ENCODE measurements at regions not wholly inside any gene's neighbourhood (a gene's known extent, or its start where the extent isn't known, plus 50 kb on each side); places are given as distances from the start of the nearest gene placed in this dataset.

- no peak for FAIRE-seq
- ATAC-seq: no peak
- no peak for DNase-seq
- Histone ChIP-seq H3K4me1 (no peaks in the 10 kb centered on the region), H3K27ac (no peak overlapping the region), H3K36me3 (no peaks in the 10 kb centered on the region), H3K27me3 (no peaks in the 10 kb centered on the region), H3K9me3 (no peaks in the 10 kb centered on the region), H3K4me3 (no peak overlapping the region)
- intact Hi-C loops (cut with DNase I): no loop called here
- TF ChIP-seq, protein P1, sequence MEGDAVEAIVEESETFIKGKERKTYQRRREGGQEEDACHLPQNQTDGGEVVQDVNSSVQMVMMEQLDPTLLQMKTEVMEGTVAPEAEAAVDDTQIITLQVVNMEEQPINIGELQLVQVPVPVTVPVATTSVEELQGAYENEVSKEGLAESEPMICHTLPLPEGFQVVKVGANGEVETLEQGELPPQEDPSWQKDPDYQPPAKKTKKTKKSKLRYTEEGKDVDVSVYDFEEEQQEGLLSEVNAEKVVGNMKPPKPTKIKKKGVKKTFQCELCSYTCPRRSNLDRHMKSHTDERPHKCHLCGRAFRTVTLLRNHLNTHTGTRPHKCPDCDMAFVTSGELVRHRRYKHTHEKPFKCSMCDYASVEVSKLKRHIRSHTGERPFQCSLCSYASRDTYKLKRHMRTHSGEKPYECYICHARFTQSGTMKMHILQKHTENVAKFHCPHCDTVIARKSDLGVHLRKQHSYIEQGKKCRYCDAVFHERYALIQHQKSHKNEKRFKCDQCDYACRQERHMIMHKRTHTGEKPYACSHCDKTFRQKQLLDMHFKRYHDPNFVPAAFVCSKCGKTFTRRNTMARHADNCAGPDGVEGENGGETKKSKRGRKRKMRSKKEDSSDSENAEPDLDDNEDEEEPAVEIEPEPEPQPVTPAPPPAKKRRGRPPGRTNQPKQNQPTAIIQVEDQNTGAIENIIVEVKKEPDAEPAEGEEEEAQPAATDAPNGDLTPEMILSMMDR (IDR thresholded peaks at IDR 0.05): no peak
Observed at GRCh38 chr17:77599699-77600098, 358.8 kb upstream of the TNRC6C start.

- H3K4me3 ChIP-seq: no peak overlapping the region
- H3K4me1 ChIP-seq: no peaks in the 10 kb centered on the region
- DNase-seq: no peak
- no peak for ATAC-seq
- TF ChIP-seq, protein P1 (IDR thresholded peaks at IDR 0.05): no peak
- no peaks in the 10 kb centered on the region for H3K27me3 ChIP-seq
- H3K36me3 ChIP-seq: no peaks in the 10 kb centered on the region
- intact Hi-C loops (cut with DNase I): no loop called here
- WGBS, 2 donors: 79 to 86% methylated on average over 9 of the region's 9 CpGs
- H3K9me3 ChIP-seq: no peaks in the 10 kb centered on the region
- H3K27ac ChIP-seq: no peak overlapping the region
- FAIRE-seq: no peak
Observed at GRCh38 chr17:77600346-77600745, 358.2 kb upstream of the TNRC6C start.

- H3K4me1 ChIP-seq: no peaks in the 10 kb centered on the region
- ATAC-seq (peak in 1 of 4 donors; percentile 34), DNase-seq (peak in 1 of 6 donors; percentile 37), FAIRE-seq (no peak)
- H3K4me3 ChIP-seq: no peak overlapping the region
- no peaks in the 10 kb centered on the region for H3K9me3 ChIP-seq
- intact Hi-C loops (cut with DNase I): no loop called here
- no peaks in the 10 kb centered on the region for H3K27me3 ChIP-seq
- WGBS, 2 donors: 54 to 57% methylated on average over 18 of the region's 18 CpGs
- TF ChIP-seq, protein P1 (IDR thresholded peaks at IDR 0.05): no peak
- H3K27ac ChIP-seq: no peak overlapping the region
- no peaks in the 10 kb centered on the region for H3K36me3 ChIP-seq
Observed at GRCh38 chr17:77601054-77601979, 357.2 kb upstream of the TNRC6C start.

DNA sequence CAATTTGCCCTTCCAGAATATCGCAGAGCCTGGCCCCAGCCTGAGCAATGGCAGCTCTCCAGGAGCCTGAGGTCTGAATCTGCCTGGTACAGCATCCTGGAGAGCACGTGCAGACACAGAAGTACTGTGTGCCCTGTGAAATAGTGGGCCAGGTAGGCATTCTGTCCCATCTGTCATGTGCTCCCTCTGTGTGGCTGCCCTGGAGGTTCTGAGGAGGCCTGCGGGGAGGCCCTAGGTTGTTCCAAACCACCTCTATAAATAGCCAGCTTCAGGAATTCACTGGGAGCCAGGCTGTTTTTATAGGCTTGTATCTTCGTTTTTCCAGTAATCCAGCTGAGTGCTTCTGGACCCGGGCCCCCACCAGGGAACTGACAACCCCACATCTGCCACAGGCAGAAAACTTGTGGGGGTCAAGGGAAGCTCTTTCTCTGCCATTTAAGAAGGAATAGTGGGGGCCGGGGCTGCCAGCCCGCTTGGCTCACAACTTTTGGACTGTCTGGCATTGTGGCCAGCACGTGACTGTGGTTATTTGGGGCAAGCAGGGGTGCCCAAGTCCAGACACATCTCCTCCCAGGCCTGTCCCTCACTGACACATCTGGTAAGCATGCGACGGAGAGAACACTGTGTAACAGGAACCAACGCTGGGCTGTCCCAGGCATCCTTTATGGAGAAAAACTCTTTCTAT lies 356.3 kb upstream of the TNRC6C start:
- ATAC-seq (peak in 3 of 4 donors; percentile 30 to 41 (median 34)), DNase-seq (peak in 1 of 6 donors; percentile 24), FAIRE-seq (no peak)
- Histone ChIP-seq H3K27ac (no peak overlapping the region), H3K27me3 (no peaks in the 10 kb centered on the region), H3K4me3 (no peak overlapping the region), H3K9me3 (no peaks in the 10 kb centered on the region), H3K36me3 (no peaks in the 10 kb centered on the region), H3K4me1 (no peaks in the 10 kb centered on the region)
- intact Hi-C loops (cut with DNase I): no loop called here
- TF ChIP-seq, protein P1 (IDR thresholded peaks at IDR 0.05): no peak
- 52 to 57% methylated on average over 11 of the region's 11 CpGs for WGBS, 2 donors

All from pancreas (tissue), 10 donors.